ENCODE measurements at regions not wholly inside any gene's neighbourhood (a gene's known extent, or its start where the extent isn't known, plus 50 kb on each side); places are given as distances from the start of the nearest gene placed in this dataset.
A peak's percentile ranks its signal among the peaks of the same experiment; 100 is the strongest.

DNA sequence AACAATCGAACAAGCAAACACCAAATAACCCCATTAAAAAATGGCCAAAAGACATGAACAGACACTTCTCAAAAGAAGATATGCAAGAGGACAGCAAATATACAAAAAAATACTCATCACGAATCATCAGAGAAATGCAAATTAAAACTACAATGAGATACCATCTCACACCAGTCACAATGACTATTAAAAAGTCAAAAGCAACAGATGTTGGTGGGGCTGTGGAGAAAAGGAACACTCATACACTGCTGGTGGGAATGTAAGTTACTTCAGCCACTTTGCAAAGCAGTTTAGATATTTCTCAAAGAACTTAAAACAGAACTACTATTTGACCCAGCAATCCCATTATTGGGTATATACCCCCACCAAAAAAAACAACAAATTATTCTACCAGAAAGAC lies 51.3 kb upstream of the FLI1 start:
- Histone ChIP-seq H3K36me3 (ENCODE audit: control insufficient read depth in 1 of 2, insufficient read depth in 2 of 2, low read length in 2 of 2) (no peaks in the 10 kb centered on the region), H3K4me1 (ENCODE audit: control insufficient read depth in 1 of 2, insufficient read depth in 2 of 2, low read length in 2 of 2) (peaks cover 0 to 3% of the 10 kb centered on the region in 2 experiments), H2BK12ac (ENCODE audit: low read length) (no peak overlapping the region), H2BK120ac (ENCODE audit: insufficient read depth, low read length, poor library complexity) (no peak overlapping the region), H2BK5ac (ENCODE audit: low read depth, low read length, poor library complexity) (no peak overlapping the region), H3K79me1 (ENCODE audit: low read length) (no peaks in the 10 kb centered on the region), H3K14ac (ENCODE audit: low read length) (no peak overlapping the region), H4K12ac (ENCODE audit: low read depth, low read length) (no peak overlapping the region), H4K8ac (ENCODE audit: low read depth, low read length) (no peak overlapping the region), H2AFZ (ENCODE audit: insufficient read depth, low read length, poor library complexity) (no peak overlapping the region), H3K23ac (ENCODE audit: low read length) (no peak overlapping the region), H3K9ac (ENCODE audit: low read length) (no peak overlapping the region), H3K4ac (ENCODE audit: low read depth, low read length) (no peak overlapping the region), H3K18ac (ENCODE audit: low read length) (no peak overlapping the region), H3K4me2 (ENCODE audit: low read length) (no peak overlapping the region), H3K9me3 (ENCODE audit: insufficient read depth, low read depth, low read length) (no peaks in the 10 kb centered on the region), H4K91ac (ENCODE audit: low read depth, low read length) (no peak overlapping the region), H3K27ac (ENCODE audit: low read depth, low read length) (no peak overlapping the region), H3K27me3 (ENCODE audit: insufficient read depth, low read length) (no peaks in the 10 kb centered on the region), H2AK5ac (ENCODE audit: low read length) (no peak overlapping the region), H3K4me3 (ENCODE audit: low read depth, low read length) (no peak overlapping the region), H3K79me2 (ENCODE audit: control insufficient read depth, insufficient read depth, low read length, poor library complexity) (no peaks in the 10 kb centered on the region)
- no CpG with 5 or more reads among the region's 2 CpGs for WGBS (ENCODE audit: extremely low coverage, insufficient coverage, insufficient read length)
- DNase-seq = no peak

DNA sequence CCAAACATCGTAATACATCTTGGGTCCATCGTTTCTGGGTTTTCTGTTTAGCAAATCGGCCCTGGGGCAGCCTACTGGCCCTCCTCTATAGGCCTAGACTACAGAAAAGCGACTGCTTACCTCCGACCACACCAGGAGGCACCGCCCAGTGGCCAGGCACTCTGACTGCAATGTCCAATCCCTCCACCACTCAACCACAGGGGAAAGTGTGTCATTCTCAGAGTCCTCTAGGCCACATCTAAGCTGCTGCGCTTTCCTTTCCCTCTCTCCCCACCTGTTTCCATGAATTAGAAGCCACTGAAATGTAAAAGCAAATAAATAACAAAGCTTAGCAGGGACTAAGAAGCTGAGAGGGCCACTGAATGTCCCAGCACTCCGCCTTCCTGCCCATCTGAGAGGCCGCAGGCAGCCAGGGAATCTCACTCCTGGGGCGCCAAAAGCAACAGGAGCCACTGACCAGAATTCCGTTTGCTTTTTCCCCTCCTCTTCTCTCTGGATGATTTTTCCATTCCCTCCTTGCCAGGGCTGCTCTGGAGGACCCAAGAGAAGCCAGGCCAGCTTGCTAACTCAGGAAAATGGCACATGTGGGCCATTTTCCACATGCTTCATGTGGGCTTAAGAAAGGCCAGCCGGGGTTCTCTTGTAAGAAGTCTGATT lies 50.1 kb upstream of the FLI1 start:
- peak in 1 of 2 donors; percentile 9 for DNase-seq
- Histone ChIP-seq H3K23ac (ENCODE audit: low read length) (no peak overlapping the region), H3K9ac (ENCODE audit: low read length) (no peak overlapping the region), H4K12ac (ENCODE audit: low read depth, low read length) (no peak overlapping the region), H2BK5ac (ENCODE audit: low read depth, low read length, poor library complexity) (no peak overlapping the region), H3K18ac (ENCODE audit: low read length) (no peak overlapping the region), H3K4me1 (ENCODE audit: control insufficient read depth in 1 of 2, insufficient read depth in 2 of 2, low read length in 2 of 2) (no peaks in the 10 kb centered on the region), H3K4ac (ENCODE audit: low read depth, low read length) (no peak overlapping the region), H3K79me2 (ENCODE audit: control insufficient read depth, insufficient read depth, low read length, poor library complexity) (no peaks in the 10 kb centered on the region), H3K4me3 (ENCODE audit: low read depth, low read length) (no peak overlapping the region), H3K79me1 (ENCODE audit: low read length) (no peaks in the 10 kb centered on the region), H3K36me3 (ENCODE audit: control insufficient read depth in 1 of 2, insufficient read depth in 2 of 2, low read length in 2 of 2) (no peaks in the 10 kb centered on the region), H3K4me2 (ENCODE audit: low read length) (no peak overlapping the region), H2BK120ac (ENCODE audit: insufficient read depth, low read length, poor library complexity) (no peak overlapping the region), H3K27ac (ENCODE audit: low read depth, low read length) (no peak overlapping the region), H2AFZ (ENCODE audit: insufficient read depth, low read length, poor library complexity) (no peak overlapping the region), H2AK5ac (ENCODE audit: low read length) (no peak overlapping the region), H4K91ac (ENCODE audit: low read depth, low read length) (no peak overlapping the region), H3K9me3 (ENCODE audit: insufficient read depth, low read depth, low read length) (no peaks in the 10 kb centered on the region), H4K8ac (ENCODE audit: low read depth, low read length) (no peak overlapping the region), H2BK12ac (ENCODE audit: low read length) (no peak overlapping the region), H3K14ac (ENCODE audit: low read length) (no peak overlapping the region), H3K27me3 (ENCODE audit: insufficient read depth, low read length) (no peaks in the 10 kb centered on the region)
- no CpG with 5 or more reads among the region's 12 CpGs for WGBS (ENCODE audit: extremely low coverage, insufficient coverage, insufficient read length)
